NT2/D1 (cell line): ENCODE measurements at regions not wholly inside any gene's neighbourhood (a gene's known extent, or its start where the extent isn't known, plus 50 kb on each side); places are given as distances from the start of the nearest gene placed in this dataset.

Experiments
- YY1 ChIP-seq: IDR thresholded peaks from 2 replicates; pipeline ENCODE4 v1.6.1; 2011; ENCODE audit not compliant: insufficient read length, insufficient read depth
- ZNF274 ChIP-seq: IDR thresholded peaks from 2 replicates; pipeline ENCODE4 v1.6.1; 2011; ENCODE audit warnings: mild to moderate bottlenecking, low read depth, low read length

GRCh38 chr7:121490309-121490708 lies 94.2 kb upstream of the FAM3C start:
- TF ChIP-seq ZNF274 (no peak), YY1 (no peak)
